A549 (cell line): ENCODE measurements at regions not wholly inside any gene's neighbourhood (a gene's known extent, or its start where the extent isn't known, plus 50 kb on each side); places are given as distances from the start of the nearest gene placed in this dataset.

ENCODE experiments used
- CTCF ChIP-seq: fragments of >200 bp; sonication (Bioruptor Twin); formaldehyde crosslinking; IDR thresholded peaks from 3 replicates; pipeline ENCODE4 v1.5.1; 2016
- ESRRA ChIP-seq: fragments of 150-350 bp; IDR thresholded peaks from 2 replicates; pipeline ENCODE4 v1.6.1; 2014; ENCODE audit warnings: mild to moderate bottlenecking, low read length, borderline replicate concordance
- FOXS1 ChIP-seq: fragments of 250-450 bp; sonication (Bioruptor Pico); IDR thresholded peaks from 2 replicates; pipeline ENCODE4 v1.5.0; 2020; ENCODE audit warnings: mild to moderate bottlenecking, moderate library complexity
- KDM1A ChIP-seq: fragments of 200-600 bp; sonication (generic); IDR thresholded peaks from 2 replicates; pipeline ENCODE4 v1.6.1; 2016; ENCODE audit warnings: low read depth, mild to moderate bottlenecking
- RFX5 ChIP-seq: fragments of 450-650 bp; IDR thresholded peaks from 2 replicates; pipeline ENCODE4 v1.7.1; 2014; ENCODE audit warnings: antibody characterized with exemption, mild to moderate bottlenecking, moderate library complexity
- SMC3 ChIP-seq: fragments of >200 bp; sonication (Bioruptor Twin); formaldehyde crosslinking; IDR thresholded peaks from 3 replicates; pipeline ENCODE4 v1.6.1; 2018; ENCODE audit warnings: inconsistent platforms

DNA sequence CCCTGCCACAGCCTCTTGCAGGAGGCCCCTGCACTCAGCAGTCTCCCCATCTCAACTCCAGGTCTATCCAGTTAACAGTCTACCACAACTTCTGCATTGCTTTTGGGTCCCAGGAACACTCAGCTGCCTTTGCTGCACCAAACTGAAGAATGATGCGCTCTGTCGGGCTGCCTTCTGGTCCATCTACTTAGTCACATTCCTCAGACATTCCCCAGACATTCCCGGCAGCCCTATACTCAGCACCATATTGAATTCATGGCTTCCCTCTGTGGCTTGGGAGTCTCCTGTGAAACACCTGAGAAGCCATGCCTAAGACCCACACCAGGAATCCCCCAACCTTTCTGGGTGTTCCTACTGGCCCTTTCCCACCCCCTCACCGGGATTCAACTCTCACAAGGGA, 99.6 kb upstream of the COL21A1 start:
- TF ChIP-seq ESRRA (no peak), RFX5 (no peak), CTCF (no peak), KDM1A (no peak), FOXS1 (CRISPR knock-in tag) (no peak), SMC3 (no peak)
